IMR-90 (cell line): ENCODE measurements at regions not wholly inside any gene's neighbourhood (a gene's known extent, or its start where the extent isn't known, plus 50 kb on each side); places are given as distances from the start of the nearest gene placed in this dataset.

ENCODE experiments used
- ATAC-seq: fragments of 200-7000 bp; cut with Tn5 transposase; 2 replicates; pipeline ENCODE4 v1.9.1; 2020; ENCODE audit warnings: low read depth, mild to moderate bottlenecking, moderate library complexity
- BruUV-seq: library from RNA; stranded (reverse); fragments of 400-500 nt; replicated peaks from 2 replicates; lab custom pipeline; 2021; lab: Mats Ljungman, UMichigan
- CTCF ChIA-PET: fragments of 300-600 bp; formaldehyde crosslinking; extraction: SDS; loops from one replicate; lab custom pipeline; 2021; ENCODE audit warnings: antibody characterized with exemption; lab: Yijun Ruan, JAX
- POLR2A ChIA-PET: fragments of 300-600 bp; sonication (Branson Sonifier 250); formaldehyde crosslinking; loops from one replicate; lab custom pipeline; 2022; ENCODE audit warnings: antibody characterized with exemption; ENCODE audit not compliant: unreplicated experiment; lab: Charles Lee
- DNase-seq: peaks from one replicate; pipeline ENCODE4 v3.0.0; 2013
- H2AFZ ChIP-seq: replicated peaks from 2 replicates; pipeline ENCODE3; 2013; ENCODE audit warnings: low read length, mild to moderate bottlenecking; ENCODE audit not compliant: poor library complexity
- H2AK5ac ChIP-seq: 2 replicates; pipeline ENCODE4 v1.6.1; 2013; ENCODE audit warnings: low read depth, low read length, inconsistent platforms
- H2AK9ac ChIP-seq: replicated peaks from 2 replicates; pipeline ENCODE3; 2013; ENCODE audit warnings: mild to moderate bottlenecking, low read depth, low read length, moderate library complexity; ENCODE audit not compliant: poor library complexity
- H2BK120ac ChIP-seq: 2 replicates; pipeline ENCODE4 v1.6.1; 2013; ENCODE audit warnings: low read depth, low read length, inconsistent platforms
- H2BK15ac ChIP-seq: 3 replicates; pipeline ENCODE4 v1.6.1; 2013; ENCODE audit warnings: low read depth, low read length, inconsistent platforms
- H2BK20ac ChIP-seq: 2 replicates; pipeline ENCODE4 v1.6.1; 2013; ENCODE audit warnings: low read depth, mild to moderate bottlenecking, inconsistent platforms, low read length, moderate library complexity
- H2BK5ac ChIP-seq: 2 replicates; pipeline ENCODE4 v1.6.1; 2013; ENCODE audit warnings: mild to moderate bottlenecking, low read depth, low read length, inconsistent platforms; ENCODE audit not compliant: poor library complexity, severe bottlenecking
- H3K14ac ChIP-seq: replicated peaks from 2 replicates; pipeline ENCODE4 v1.6.1; 2013; ENCODE audit warnings: low read depth, low read length, inconsistent platforms
- H3K18ac ChIP-seq: 2 replicates; pipeline ENCODE4 v1.6.1; 2013; ENCODE audit warnings: low read depth, low read length, control low read depth
- H3K23ac ChIP-seq: 2 replicates; pipeline ENCODE4 v1.6.1; 2013; ENCODE audit warnings: low read depth, low read length, inconsistent platforms
- H3K27ac ChIP-seq: 2 replicates; pipeline ENCODE4 v1.5.1; 2013; ENCODE audit warnings: mild to moderate bottlenecking, control low read depth, low read length; ENCODE audit not compliant: insufficient read depth
- H3K27me3 ChIP-seq: 2 replicates; pipeline ENCODE4 v1.6.1; 2013; ENCODE audit warnings: low read length; ENCODE audit not compliant: control insufficient read depth, insufficient read depth
- H3K36me3 ChIP-seq: 2 replicates; pipeline ENCODE4 v1.6.1; 2013; ENCODE audit warnings: low read length, mixed read lengths; ENCODE audit not compliant: control insufficient read depth, insufficient read depth
- H3K4ac ChIP-seq: 2 replicates; pipeline ENCODE4 v1.6.1; 2013; ENCODE audit warnings: low read depth, low read length, inconsistent platforms
- H3K4me1 ChIP-seq: 2 replicates; pipeline ENCODE4 v1.6.1; 2013; ENCODE audit warnings: low read length, mixed read lengths; ENCODE audit not compliant: control insufficient read depth, insufficient read depth
- H3K4me2 ChIP-seq: 2 replicates; pipeline ENCODE4 v1.6.1; 2013; ENCODE audit warnings: low read depth, mild to moderate bottlenecking, control low read depth, low read length, moderate library complexity
- H3K4me3 ChIP-seq: 2 replicates; pipeline ENCODE4 v1.5.1; 2013; ENCODE audit warnings: low read depth, mild to moderate bottlenecking, control low read depth, low read length, moderate library complexity; ENCODE audit not compliant: insufficient read depth
- H3K56ac ChIP-seq: 2 replicates; pipeline ENCODE4 v1.6.1; 2013; ENCODE audit warnings: low read length, inconsistent platforms; ENCODE audit not compliant: insufficient read depth; ENCODE audit errors: extremely low read depth
- H3K79me1 ChIP-seq, 2 experiments: 2 replicates each; pipeline ENCODE4 v1.6.1; 2013; ENCODE audit warnings: low read length in 2 of 2, inconsistent platforms in 1 of 2, low read depth in 1 of 2
- H3K9ac ChIP-seq: 2 replicates; pipeline ENCODE4 v1.6.1; 2013; ENCODE audit warnings: low read depth, low read length, control low read depth
- H3K9me1 ChIP-seq: 2 replicates; pipeline ENCODE4 v1.6.1; 2013; ENCODE audit warnings: low read length, inconsistent platforms; ENCODE audit not compliant: insufficient read depth
- H3K9me3 ChIP-seq: 2 replicates; pipeline ENCODE4 v1.6.1; 2013; ENCODE audit warnings: low read length; ENCODE audit not compliant: control insufficient read depth, insufficient read depth
- H4K20me1 ChIP-seq: 2 replicates; pipeline ENCODE4 v1.6.1; 2013; ENCODE audit warnings: low read length, inconsistent platforms; ENCODE audit not compliant: insufficient read depth
- H4K5ac ChIP-seq: 2 replicates; pipeline ENCODE4 v1.6.1; 2013; ENCODE audit warnings: mild to moderate bottlenecking, low read depth, low read length, control low read depth
- H4K8ac ChIP-seq, 2 experiments: 2 replicates each; pipeline ENCODE4 v1.6.1; 2013; ENCODE audit warnings: low read depth in 2 of 2, low read length in 2 of 2, control low read depth in 1 of 2, inconsistent platforms in 1 of 2
- H4K91ac ChIP-seq: 2 replicates; pipeline ENCODE4 v1.6.1; 2013; ENCODE audit warnings: low read depth, low read length, inconsistent platforms; ENCODE audit not compliant: insufficient read depth
- BHLHE40 ChIP-seq: fragments of 150-350 bp; IDR thresholded peaks from 2 replicates; pipeline ENCODE4 v1.6.1; 2016; ENCODE audit warnings: mild to moderate bottlenecking, low read depth, low read length
- ELK1 ChIP-seq: fragments of 150-350 bp; IDR thresholded peaks from 2 replicates; pipeline ENCODE4 v1.6.1; 2016; ENCODE audit warnings: low read depth, mild to moderate bottlenecking, low read length, moderate library complexity, borderline replicate concordance
- MXI1 ChIP-seq: IDR thresholded peaks from 2 replicates; pipeline ENCODE4 v1.6.1; 2012; ENCODE audit warnings: low read depth, mild to moderate bottlenecking, low read length, moderate library complexity, borderline replicate concordance
- POLR2A ChIP-seq: IDR thresholded peaks from 2 replicates; pipeline ENCODE4 v1.6.1; 2012; ENCODE audit warnings: mild to moderate bottlenecking, low read depth, low read length
- USF2 ChIP-seq: fragments of 150-350 bp; IDR thresholded peaks from 2 replicates; pipeline ENCODE4 v1.6.1; 2017; ENCODE audit warnings: mild to moderate bottlenecking, antibody characterized with exemption, low read length, low read depth
- WGBS, 2 experiments: methylation state at CpG; one replicate each; pipeline versions ENCODE4 v1.1.5 to v1.1.7; 2013; ENCODE audit warnings: missing lambda C conversion rate in 2 of 2; ENCODE audit not compliant: insufficient read length in 1 of 2; ENCODE audit errors: extremely low coverage in 2 of 2; 5-methylcytosine and 5-hydroxymethylcytosine counted together
- dilution Hi-C: fragments of 300-500 bp; cut with HindIII; formaldehyde crosslinking; loops from one replicate; pipeline ENCODE4 v1.14.3; 2018; ENCODE audit warnings: low sequenced_read_pairs; ENCODE audit not compliant: unreplicated experiment
- in situ Hi-C: fragments of 300-500 bp; cut with MboI; formaldehyde crosslinking; loops from 3 replicates; pipeline ENCODE4 v1.14.3; 2019; ENCODE audit warnings: low sequenced_read_pairs, inconsistent platforms, mixed read lengths
- intact Hi-C: fragments of 100-400 bp; cut with micrococcal nuclease; formaldehyde crosslinking; loops from 2 replicates; pipeline ENCODE4 v1.10.0; 2022

GRCh38 chr10:83458611-83459010 is 680.7 kb upstream of the GHITM start:
- Histone ChIP-seq H3K4me3 (no peak overlapping the region), H3K9me1 (no peaks in the 10 kb centered on the region), H4K20me1 (no peaks in the 10 kb centered on the region), H3K56ac (no peak overlapping the region), H4K5ac (no peak overlapping the region), H2AK5ac (no peak overlapping the region), H3K4me1 (no peaks in the 10 kb centered on the region), H2BK120ac (no peak overlapping the region), H2BK5ac (no peak overlapping the region), H3K4me2 (no peak overlapping the region), H3K36me3 (no peaks in the 10 kb centered on the region), H4K91ac (no peak overlapping the region), H3K18ac (no peak overlapping the region), H3K9me3 (peaks cover 13% of the 10 kb centered on the region), H2BK20ac (no peak overlapping the region), H3K27me3 (no peaks in the 10 kb centered on the region), H3K9ac (no peak overlapping the region), H2AK9ac (no peak overlapping the region), H3K23ac (no peak overlapping the region), H4K8ac (no peak overlapping the region), H2AFZ (no peak overlapping the region), H3K14ac (no peak overlapping the region), H3K27ac (no peak overlapping the region), H2BK15ac (no peak overlapping the region), H3K4ac (no peak overlapping the region), H3K79me1 (no peaks in the 10 kb centered on the region)
- in situ Hi-C loops (no loop called here), dilution Hi-C loops (no loop called here), intact Hi-C loops (no loop called here)
- CTCF ChIA-PET = no interaction called here
- WGBS, 2 experiments = no CpG with 5 or more reads among the region's 13 CpGs
- DNase-seq (no peak), ATAC-seq (no peak)
- TF ChIP-seq ELK1 (no peak), MXI1 (no peak), POLR2A (no peak), USF2 (no peak), BHLHE40 (no peak)
- POLR2A ChIA-PET = no interaction called here
- BruUV-seq = no TSS peak
